GM12892 (cell line): ENCODE measurements at regions not wholly inside any gene's neighbourhood (a gene's known extent, or its start where the extent isn't known, plus 50 kb on each side); places are given as distances from the start of the nearest gene placed in this dataset.
"Not testable (repeated sequence)": the region's sequence is repeated elsewhere in the genome, so short reads cannot be mapped to it uniquely, and the experiment has no call there.

Source experiments
- POLR2A ChIP-seq: IDR thresholded peaks from 2 replicates; pipeline ENCODE4 v1.6.1; 2011; ENCODE audit warnings: low read depth, low read length, control low read depth
- POLR2AphosphoS5 ChIP-seq: IDR thresholded peaks from 2 replicates; pipeline ENCODE4 v1.6.1; 2011; ENCODE audit warnings: low read depth, low read length, control low read depth
- TAF1 ChIP-seq: IDR thresholded peaks from 2 replicates; pipeline ENCODE4 v1.6.1; 2011; ENCODE audit warnings: low read depth, mild to moderate bottlenecking, control low read depth, low read length, borderline replicate concordance

- not testable (repeated sequence) for TF ChIP-seq POLR2AphosphoS5, POLR2A, TAF1
Measured at GRCh38 chr13:63741814-63742101, 2326.1 kb upstream of the PCDH20 start.
